H9 (cell line): ENCODE measurements at regions not wholly inside any gene's neighbourhood (a gene's known extent, or its start where the extent isn't known, plus 50 kb on each side); places are given as distances from the start of the nearest gene placed in this dataset.

Experiments used
- DNase-seq: peaks from one replicate; pipeline ENCODE4 v3.0.0-alpha.2; 2017
- H2AFZ ChIP-seq: one replicate; pipeline ENCODE4 v1.6.1; 2013; ENCODE audit warnings: mild to moderate bottlenecking, low read length, control low read depth, moderate library complexity
- H2AK5ac ChIP-seq: 2 replicates; pipeline ENCODE4 v1.6.1; 2013; ENCODE audit warnings: low read length, control low read depth, mixed read lengths; ENCODE audit not compliant: insufficient read length
- H2BK120ac ChIP-seq: one replicate; pipeline ENCODE4 v1.6.1; 2013; ENCODE audit warnings: low read depth, mild to moderate bottlenecking, low read length, control low read depth, inconsistent platforms; ENCODE audit not compliant: poor library complexity, severe bottlenecking
- H2BK12ac ChIP-seq: 2 replicates; pipeline ENCODE4 v1.6.1; 2013; ENCODE audit warnings: low read length, control low read depth, mixed read lengths, low read depth; ENCODE audit not compliant: insufficient read length
- H2BK15ac ChIP-seq: 2 replicates; pipeline ENCODE4 v1.6.1; 2013; ENCODE audit warnings: low read depth, low read length, control low read depth
- H2BK20ac ChIP-seq: one replicate; pipeline ENCODE4 v1.6.1; 2013; ENCODE audit warnings: low read depth, mild to moderate bottlenecking, low read length, control low read depth, inconsistent platforms; ENCODE audit not compliant: poor library complexity, severe bottlenecking
- H2BK5ac ChIP-seq: 2 replicates; pipeline ENCODE4 v1.6.1; 2013; ENCODE audit warnings: low read length, control low read depth, mixed read lengths; ENCODE audit not compliant: insufficient read length
- H3K14ac ChIP-seq: 2 replicates; pipeline ENCODE4 v1.6.1; 2013; ENCODE audit warnings: low read length, control low read depth; ENCODE audit not compliant: insufficient read depth
- H3K18ac ChIP-seq: 2 replicates; pipeline ENCODE4 v1.6.1; 2013; ENCODE audit warnings: low read depth, mild to moderate bottlenecking, mixed read lengths, low read length, control low read depth; ENCODE audit not compliant: insufficient read length
- H3K23ac ChIP-seq: 2 replicates; pipeline ENCODE4 v1.6.1; 2013; ENCODE audit warnings: low read length, control low read depth, mixed read lengths, low read depth; ENCODE audit not compliant: insufficient read length
- H3K23me2 ChIP-seq: 2 replicates; pipeline ENCODE4 v1.6.1; 2013; ENCODE audit warnings: low read depth, mild to moderate bottlenecking, mixed read lengths, low read length, control low read depth; ENCODE audit not compliant: insufficient read length, poor library complexity, severe bottlenecking
- H3K27ac ChIP-seq: 2 replicates; pipeline ENCODE4 v1.5.1; 2013; ENCODE audit warnings: low read length, control low read depth, mixed read lengths, low read depth; ENCODE audit not compliant: insufficient read length
- H3K27me3 ChIP-seq: 2 replicates; pipeline ENCODE4 v1.6.1; 2013; ENCODE audit warnings: low read length, control low read depth, inconsistent platforms; ENCODE audit not compliant: insufficient read depth
- H3K4ac ChIP-seq: 2 replicates; pipeline ENCODE4 v1.6.1; 2013; ENCODE audit warnings: low read depth, mild to moderate bottlenecking, control low read depth, inconsistent platforms, low read length, moderate library complexity
- H3K4me1 ChIP-seq: 2 replicates; pipeline ENCODE4 v1.6.1; 2013; ENCODE audit warnings: low read length, control low read depth, inconsistent platforms; ENCODE audit not compliant: insufficient read depth
- H3K4me2 ChIP-seq: 2 replicates; pipeline ENCODE4 v1.6.1; 2013; ENCODE audit warnings: low read length, control low read depth, mixed read lengths; ENCODE audit not compliant: insufficient read length, insufficient read depth
- H3K56ac ChIP-seq: 2 replicates; pipeline ENCODE4 v1.6.1; 2013; ENCODE audit warnings: low read depth, mild to moderate bottlenecking, mixed read lengths, low read length, control low read depth; ENCODE audit not compliant: insufficient read length
- H3K79me1 ChIP-seq: 2 replicates; pipeline ENCODE4 v1.6.1; 2013; ENCODE audit warnings: low read depth, mild to moderate bottlenecking, moderate library complexity, low read length, control low read depth, inconsistent platforms; ENCODE audit not compliant: insufficient read depth, poor library complexity, severe bottlenecking
- H3K79me2 ChIP-seq: 2 replicates; pipeline ENCODE4 v1.6.1; 2013; ENCODE audit warnings: low read length, control low read depth, inconsistent platforms; ENCODE audit not compliant: insufficient read depth
- H3K9ac ChIP-seq: 2 replicates; pipeline ENCODE4 v1.6.1; 2013; ENCODE audit warnings: low read length, control low read depth, mixed read lengths; ENCODE audit not compliant: insufficient read length; ENCODE audit errors: extremely low read depth
- H3K9me3 ChIP-seq: one replicate; pipeline ENCODE4 v1.6.1; 2013; ENCODE audit warnings: low read depth, low read length, inconsistent platforms; ENCODE audit not compliant: control insufficient read depth
- H3T11ph ChIP-seq: one replicate; pipeline ENCODE4 v1.6.1; 2013; ENCODE audit warnings: mild to moderate bottlenecking, low read length, control low read depth, inconsistent platforms
- H4K20me1 ChIP-seq: one replicate; pipeline ENCODE4 v1.6.1; 2013; ENCODE audit not compliant: control insufficient read depth, insufficient read length, insufficient read depth
- H4K5ac ChIP-seq: 2 replicates; pipeline ENCODE4 v1.6.1; 2013; ENCODE audit warnings: low read depth, mild to moderate bottlenecking, mixed read lengths, low read length, control low read depth; ENCODE audit not compliant: insufficient read length
- H4K8ac ChIP-seq: replicated peaks from 2 replicates; pipeline ENCODE4 v1.6.1; 2013; ENCODE audit warnings: low read length, control low read depth, mixed read lengths, low read depth; ENCODE audit not compliant: insufficient read length
- H4K91ac ChIP-seq: 2 replicates; pipeline ENCODE4 v1.6.1; 2013; ENCODE audit warnings: low read depth, mild to moderate bottlenecking, moderate library complexity, mixed read lengths, low read length, control low read depth; ENCODE audit not compliant: insufficient read length
- H3K27ac Mint-ChIP-seq, 3 experiments: 2 replicates in 2 of 3; 3 replicates in 1 of 3; pipeline ENCODE4 v1.8.0; 2020 to 2021; ENCODE audit warnings: mixed read lengths in 3 of 3, mild to moderate bottlenecking in 1 of 3, moderate library complexity in 1 of 3
- H3K27me3 Mint-ChIP-seq: 2 replicates; pipeline ENCODE4 v1.8.0; 2021; ENCODE audit warnings: low read depth, mild to moderate bottlenecking, moderate library complexity, mixed read lengths
- H3K36me3 Mint-ChIP-seq, 3 experiments: 2 replicates in 2 of 3; 3 replicates in 1 of 3; pipeline ENCODE4 v1.8.0; 2020 to 2021; ENCODE audit warnings: low read depth in 3 of 3, mixed read lengths in 3 of 3; ENCODE audit not compliant: insufficient read depth in 1 of 3
- H3K4me1 Mint-ChIP-seq, 2 experiments: 2 replicates each; pipeline ENCODE4 v1.8.0; 2020; ENCODE audit warnings: mixed read lengths in 2 of 2
- H3K4me3 Mint-ChIP-seq, 2 experiments: 2 replicates in 1 of 2; 3 replicates in 1 of 2; pipeline ENCODE4 v1.8.0; 2020 to 2021; ENCODE audit warnings: mild to moderate bottlenecking in 2 of 2, mixed read lengths in 2 of 2, moderate library complexity in 1 of 2
- H3K9me3 Mint-ChIP-seq, 2 experiments: 2 replicates in 1 of 2; 3 replicates in 1 of 2; pipeline ENCODE4 v1.8.0; 2020; ENCODE audit warnings: mild to moderate bottlenecking in 2 of 2, mixed read lengths in 2 of 2, moderate library complexity in 1 of 2
- CTCF ChIP-seq: fragments of 200-600 bp; sonication (generic); conservative IDR thresholded peaks from 3 replicates; pipeline ENCODE4 v1.8.0; 2021; ENCODE audit warnings: antibody characterized with exemption, mild to moderate bottlenecking

- no peak for DNase-seq
- H3K27ac Mint-ChIP-seq: no peak overlapping the region
- H2BK12ac ChIP-seq: no peak overlapping the region
Measured at GRCh38 chr11:116642902-116643301, 129.9 kb downstream of the BUD13 start.

More at GRCh38 chr11:116642902-116643301, 129.9 kb downstream of the BUD13 start:
- Histone ChIP-seq H3K4me1 (no peaks in the 10 kb centered on the region), H3K23ac (no peak overlapping the region), H3K4me2 (no peak overlapping the region), H3K18ac (no peak overlapping the region), H2AFZ (no peak overlapping the region), H3K23me2 (no peaks in the 10 kb centered on the region), H3K27ac (no peak overlapping the region), H3K4ac (no peak overlapping the region), H2AK5ac (no peak overlapping the region), H2BK120ac (no peak overlapping the region), H4K20me1 (no peaks in the 10 kb centered on the region), H2BK5ac (no peak overlapping the region), H4K8ac (no peak overlapping the region), H2BK20ac (no peak overlapping the region), H4K5ac (no peak overlapping the region), H4K91ac (no peak overlapping the region), H3K9me3 (no peaks in the 10 kb centered on the region), H3T11ph (no peak overlapping the region), H3K14ac (no peak overlapping the region), H3K9ac (no peak overlapping the region), H3K79me2 (no peaks in the 10 kb centered on the region), H3K27me3 (no peaks in the 10 kb centered on the region), H2BK15ac (no peak overlapping the region), H3K56ac (no peak overlapping the region), H3K79me1 (no peaks in the 10 kb centered on the region)
- Mint-ChIP-seq H3K9me3 (no peaks in the 10 kb centered on the region; a peak in 1 of 5 replicates), H3K4me3 (no peak overlapping the region), H3K4me1 (peaks cover 0 to 10% of the 10 kb centered on the region in 2 experiments; a peak in 2 of 4 replicates), H3K27me3 (peaks cover 13% of the 10 kb centered on the region), H3K36me3 (no peaks in the 10 kb centered on the region)
- TF ChIP-seq CTCF: no peak
